ENCODE measurements at regions not wholly inside any gene's neighbourhood (a gene's known extent, or its start where the extent isn't known, plus 50 kb on each side); places are given as distances from the start of the nearest gene placed in this dataset.

DNA sequence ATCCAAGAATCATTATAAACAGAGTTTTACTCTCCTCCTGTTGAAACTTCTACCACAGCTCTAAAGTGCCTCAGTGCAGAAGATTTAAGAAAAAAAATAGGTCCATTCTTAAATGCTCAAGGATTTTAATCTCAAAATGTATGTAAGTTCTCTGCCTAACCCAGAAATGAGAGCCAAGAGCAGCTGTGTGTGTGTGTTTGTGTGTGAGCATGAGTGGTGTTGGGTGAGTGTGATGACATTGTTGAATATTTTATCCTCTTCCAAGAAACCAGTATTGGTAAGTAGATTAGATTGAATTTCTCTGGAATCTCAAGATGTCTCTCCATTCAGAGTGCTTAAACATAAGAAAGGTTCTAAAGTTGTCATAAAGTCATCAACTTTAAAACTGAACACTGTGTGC is 363.6 kb upstream of the NFE2L3 start:
- no peak overlapping the region for H3K4me3 ChIP-seq (ENCODE audit: low read length)
- H3K27me3 ChIP-seq (ENCODE audit: control insufficient read depth, insufficient read depth) = no peaks in the 10 kb centered on the region
- H3K4me1 ChIP-seq (ENCODE audit: control insufficient read depth, insufficient read depth, low read length) = peaks cover 2% of the 10 kb centered on the region
- no peak overlapping the region for H3K27ac ChIP-seq (ENCODE audit: low read length)
- intact Hi-C loops (cut with DNase I) = no loop called here
- no peak for DNase-seq
- no peaks in the 10 kb centered on the region for H3K9me3 ChIP-seq (ENCODE audit: control insufficient read depth, low read length)
- no peak for ATAC-seq

DNA sequence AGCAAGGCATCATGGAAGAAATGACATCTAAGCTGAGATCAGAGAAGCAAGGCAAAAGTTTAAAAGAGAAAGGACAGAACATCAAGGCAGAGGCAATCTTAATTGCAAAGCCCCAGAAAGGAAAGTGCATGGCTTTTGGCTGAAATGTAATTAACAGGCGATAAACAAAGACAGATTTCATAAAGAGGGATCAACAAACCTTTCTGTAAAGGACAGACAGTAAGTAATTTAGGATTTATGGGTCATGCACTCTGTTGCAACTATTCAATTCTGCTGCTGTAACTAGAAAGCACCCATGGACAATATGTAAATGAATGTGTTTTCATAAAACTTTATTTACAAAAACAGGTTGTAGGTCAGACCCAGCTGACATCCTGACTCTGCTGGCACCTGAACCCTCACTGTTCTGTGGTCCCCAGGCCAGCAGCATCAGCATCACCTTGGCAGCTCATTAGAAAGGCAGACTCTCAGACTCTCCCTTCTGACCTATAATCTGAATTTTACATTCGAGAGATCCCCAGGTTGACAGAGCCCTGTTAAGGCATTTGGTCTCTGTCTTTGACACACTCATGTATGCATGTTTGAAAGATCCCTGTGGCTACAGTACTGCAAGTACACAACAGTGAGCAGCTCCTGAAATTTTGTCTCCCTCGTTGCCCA is 362.9 kb upstream of the NFE2L3 start:
- ATAC-seq (no peak), DNase-seq (no peak)
- intact Hi-C loops (cut with DNase I) = no loop called here
- 90% methylated on average over 3 of the region's 3 CpGs for WGBS
- no peak overlapping the region for H3K4me3 ChIP-seq (ENCODE audit: low read length)
- peaks cover 2% of the 10 kb centered on the region for H3K4me1 ChIP-seq (ENCODE audit: control insufficient read depth, insufficient read depth, low read length)
- no peak overlapping the region for H3K27ac ChIP-seq (ENCODE audit: low read length)
- H3K27me3 ChIP-seq (ENCODE audit: control insufficient read depth, insufficient read depth) = no peaks in the 10 kb centered on the region
- no peaks in the 10 kb centered on the region for H3K9me3 ChIP-seq (ENCODE audit: control insufficient read depth, low read length)

DNA sequence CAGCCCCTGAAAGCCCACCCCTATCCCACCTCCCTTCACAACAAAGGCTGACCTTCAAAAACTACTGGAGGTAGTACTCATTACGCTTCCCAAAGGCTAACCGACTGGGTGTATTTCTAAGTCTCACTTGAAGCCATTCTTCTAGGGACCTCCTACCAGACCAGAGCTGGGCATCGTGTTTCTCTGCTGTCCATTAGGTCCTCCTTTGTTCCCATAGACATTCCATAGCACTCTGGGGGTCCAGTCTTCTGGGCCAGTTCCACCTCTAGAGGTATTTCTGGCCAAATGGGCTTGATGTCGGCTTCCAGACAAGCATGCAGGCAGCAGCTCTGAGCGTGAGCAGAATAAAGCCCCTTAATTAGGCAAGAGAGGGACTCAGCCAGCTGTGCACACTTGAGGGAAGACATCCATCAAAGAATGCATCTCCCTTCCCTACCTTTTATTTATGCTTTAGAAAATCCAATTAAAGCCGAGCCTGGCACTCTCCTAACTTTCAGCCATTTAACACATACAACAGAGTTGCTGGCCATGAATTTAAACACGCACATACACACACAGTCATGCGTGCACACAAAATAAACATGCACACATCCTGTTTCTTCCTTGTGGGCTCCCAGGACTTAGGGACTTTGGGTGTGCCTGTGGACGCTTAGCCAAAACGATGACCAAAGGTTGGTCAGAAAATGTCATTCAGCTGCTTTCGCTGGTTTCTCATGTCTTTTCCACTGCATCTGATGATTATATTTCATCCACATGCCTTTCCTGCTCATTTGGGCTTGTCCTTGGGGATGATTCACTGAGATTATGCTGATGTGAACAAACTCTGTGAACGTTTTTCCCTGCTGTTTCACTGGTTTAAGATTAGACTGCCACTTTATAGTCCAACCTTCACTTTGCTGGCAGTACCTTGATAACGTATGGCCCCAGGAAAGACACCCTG is 362.0 kb upstream of the NFE2L3 start:
- 79% methylated on average over 13 of the region's 13 CpGs for WGBS
- intact Hi-C loops (cut with DNase I) = no loop called here
- H3K4me1 ChIP-seq (ENCODE audit: control insufficient read depth, insufficient read depth, low read length) = peaks cover 2% of the 10 kb centered on the region
- H3K4me3 ChIP-seq (ENCODE audit: low read length) = no peak overlapping the region
- H3K27ac ChIP-seq (ENCODE audit: low read length) = no peak overlapping the region
- no peak for DNase-seq
- no peak for ATAC-seq
- no peaks in the 10 kb centered on the region for H3K9me3 ChIP-seq (ENCODE audit: control insufficient read depth, low read length)
- H3K27me3 ChIP-seq (ENCODE audit: control insufficient read depth, insufficient read depth) = no peaks in the 10 kb centered on the region

DNA sequence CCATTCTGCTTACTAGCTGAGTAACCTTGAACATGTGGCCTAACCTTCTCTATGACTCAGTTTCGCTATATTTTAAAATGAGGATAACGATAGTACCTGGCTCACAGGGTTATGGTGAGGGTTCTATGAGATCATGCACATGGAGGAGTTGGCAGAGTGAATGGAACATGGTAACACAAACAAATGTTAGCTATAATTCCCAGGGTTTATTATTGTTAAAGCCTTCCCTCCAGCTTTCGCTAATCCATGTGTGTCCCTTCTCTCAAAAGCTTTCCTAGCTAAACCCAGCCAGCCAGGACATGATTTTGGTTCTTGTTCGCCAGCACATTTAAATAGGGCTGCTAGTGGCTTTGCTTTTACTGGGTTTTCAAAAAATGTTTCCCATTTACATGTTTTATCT is 361.0 kb upstream of the NFE2L3 start:
- ATAC-seq (no peak), DNase-seq (no peak)
- intact Hi-C loops (cut with DNase I) = no loop called here
- 67% methylated on average over 4 of the region's 4 CpGs for WGBS
- peaks cover 2% of the 10 kb centered on the region for H3K4me1 ChIP-seq (ENCODE audit: control insufficient read depth, insufficient read depth, low read length)
- H3K27ac ChIP-seq (ENCODE audit: low read length) = no peak overlapping the region
- H3K4me3 ChIP-seq (ENCODE audit: low read length) = no peak overlapping the region
- H3K9me3 ChIP-seq (ENCODE audit: control insufficient read depth, low read length) = no peaks in the 10 kb centered on the region
- no peaks in the 10 kb centered on the region for H3K27me3 ChIP-seq (ENCODE audit: control insufficient read depth, insufficient read depth)

DNA sequence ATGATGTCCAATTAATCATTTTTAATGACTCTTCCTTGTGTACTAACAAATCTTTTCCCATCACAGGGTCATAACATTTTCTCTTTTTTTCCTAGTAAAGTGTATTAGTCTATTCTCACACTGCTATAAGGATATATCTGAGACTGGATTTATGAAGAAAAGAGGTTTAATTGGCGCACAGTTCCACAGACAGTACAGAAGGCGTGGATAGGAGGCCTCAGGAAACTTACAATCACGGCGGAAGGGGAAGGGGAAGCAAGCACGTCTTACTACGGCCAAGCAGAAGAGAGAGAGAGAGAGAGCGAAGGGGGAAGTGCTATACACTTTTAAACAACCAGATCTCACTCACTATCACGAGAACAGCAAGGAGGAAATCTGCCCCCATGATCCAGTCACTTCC is 359.4 kb upstream of the NFE2L3 start:
- no peaks in the 10 kb centered on the region for H3K27me3 ChIP-seq (ENCODE audit: control insufficient read depth, insufficient read depth)
- no peak overlapping the region for H3K4me3 ChIP-seq (ENCODE audit: low read length)
- DNase-seq (no peak), ATAC-seq (no peak)
- intact Hi-C loops (cut with DNase I) = no loop called here
- no peaks in the 10 kb centered on the region for H3K9me3 ChIP-seq (ENCODE audit: control insufficient read depth, low read length)
- H3K4me1 ChIP-seq (ENCODE audit: control insufficient read depth, insufficient read depth, low read length) = peaks cover 2% of the 10 kb centered on the region
- no peak overlapping the region for H3K27ac ChIP-seq (ENCODE audit: low read length)
- 75% methylated on average over 8 of the region's 8 CpGs for WGBS

DNA sequence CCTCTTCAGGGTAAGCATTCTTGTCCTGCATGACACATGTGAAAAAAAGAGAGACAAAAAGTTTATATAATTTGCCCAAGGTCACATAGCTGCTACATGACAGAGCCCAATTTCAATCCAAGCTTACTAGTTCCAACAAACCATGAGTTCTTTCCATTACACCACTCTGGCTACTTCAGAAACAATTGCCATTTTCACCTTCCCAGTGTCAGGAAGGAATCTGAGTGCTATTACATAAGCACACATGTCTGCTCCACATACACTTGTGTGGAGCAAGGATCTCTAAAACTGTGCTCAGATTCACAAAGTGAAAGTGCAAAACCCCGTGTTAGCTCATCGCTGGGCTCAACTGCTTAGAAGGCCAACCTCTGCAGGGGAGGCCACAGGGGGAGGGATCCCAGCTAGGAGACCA is 356.2 kb upstream of the NFE2L3 start:
- Histone ChIP-seq H3K27ac (ENCODE audit: low read length) (no peak overlapping the region), H3K9me3 (ENCODE audit: control insufficient read depth, low read length) (no peaks in the 10 kb centered on the region), H3K4me1 (ENCODE audit: control insufficient read depth, insufficient read depth, low read length) (no peaks in the 10 kb centered on the region), H3K27me3 (ENCODE audit: control insufficient read depth, insufficient read depth) (no peaks in the 10 kb centered on the region), H3K4me3 (ENCODE audit: low read length) (no peak overlapping the region)
- DNase-seq (no peak), ATAC-seq (peak; percentile 36 to 67)
- intact Hi-C loops (cut with DNase I) = no loop called here
- WGBS = 69% methylated on average over 2 of the region's 2 CpGs

DNA sequence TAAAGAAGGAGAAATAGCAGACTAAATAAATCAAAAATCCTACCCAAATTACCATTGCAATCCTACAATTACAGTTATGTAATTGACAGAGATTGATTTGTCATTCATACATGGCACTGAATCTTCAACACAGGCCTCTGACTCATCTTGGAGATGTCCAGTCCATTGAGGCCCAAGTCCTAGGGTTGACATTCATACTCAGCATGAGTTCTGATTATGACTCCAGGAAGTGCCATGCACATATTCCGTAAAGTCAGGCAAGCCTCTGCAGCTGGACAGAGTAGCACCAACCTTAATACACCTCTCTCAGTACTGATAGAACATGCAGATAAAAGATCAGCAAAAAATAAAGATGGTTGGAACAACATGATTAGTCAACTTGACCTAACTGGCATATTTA is 353.7 kb upstream of the NFE2L3 start:
- Histone ChIP-seq H3K4me3 (ENCODE audit: low read length) (no peak overlapping the region), H3K27me3 (ENCODE audit: control insufficient read depth, insufficient read depth) (no peaks in the 10 kb centered on the region), H3K9me3 (ENCODE audit: control insufficient read depth, low read length) (no peaks in the 10 kb centered on the region), H3K4me1 (ENCODE audit: control insufficient read depth, insufficient read depth, low read length) (no peaks in the 10 kb centered on the region), H3K27ac (ENCODE audit: low read length) (no peak overlapping the region)
- intact Hi-C loops (cut with DNase I) = no loop called here
- WGBS = 97% methylated on average over 1 of the region's 1 CpG
- DNase-seq = no peak
- no peak for ATAC-seq

DNA sequence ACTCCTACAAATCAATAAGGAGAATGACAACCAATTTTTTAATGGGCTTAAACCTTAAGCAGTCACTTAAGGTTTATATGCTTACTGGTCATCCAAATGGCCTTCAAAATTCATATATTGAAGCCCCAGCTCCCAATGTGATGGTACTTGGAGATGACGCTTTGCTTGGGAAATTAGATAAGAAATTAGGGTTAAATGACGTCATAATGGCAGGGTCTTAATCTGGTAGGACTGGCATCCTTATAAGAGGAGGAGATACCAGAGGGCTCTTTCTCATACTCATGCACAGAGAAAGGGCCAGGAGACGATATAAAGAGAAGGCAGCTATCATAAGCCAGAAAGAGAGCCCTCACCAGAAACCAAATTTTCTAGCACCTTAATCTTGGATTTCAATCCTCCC is 350.8 kb upstream of the NFE2L3 start:
- no peak overlapping the region for H3K4me3 ChIP-seq (ENCODE audit: low read length)
- H3K27ac ChIP-seq (ENCODE audit: low read length) = no peak overlapping the region
- intact Hi-C loops (cut with DNase I) = no loop called here
- 94% methylated on average over 3 of the region's 3 CpGs for WGBS
- no peak for DNase-seq
- H3K27me3 ChIP-seq (ENCODE audit: control insufficient read depth, insufficient read depth) = no peaks in the 10 kb centered on the region
- no peak for ATAC-seq
- H3K9me3 ChIP-seq (ENCODE audit: control insufficient read depth, low read length) = no peaks in the 10 kb centered on the region
- H3K4me1 ChIP-seq (ENCODE audit: control insufficient read depth, insufficient read depth, low read length) = peaks cover 1% of the 10 kb centered on the region

DNA sequence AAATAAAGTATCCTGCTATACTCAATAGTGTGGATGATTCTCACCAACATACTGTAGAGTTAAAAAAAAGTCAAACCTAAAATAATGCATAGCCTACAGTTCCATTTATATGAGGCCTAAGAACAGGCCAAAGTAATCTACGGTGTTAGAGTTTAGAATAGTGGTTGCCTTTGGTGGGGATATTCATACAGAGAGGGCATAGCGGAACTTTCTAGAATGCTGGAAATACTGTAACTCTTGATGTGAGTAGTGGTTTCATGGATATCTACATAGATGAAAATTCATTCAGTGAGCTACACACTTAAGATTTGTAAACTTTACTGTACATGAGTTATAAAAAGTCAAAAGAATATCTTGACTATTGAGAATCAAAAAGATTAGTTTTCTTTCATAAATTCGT is 349.9 kb upstream of the NFE2L3 start:
- H3K27me3 ChIP-seq (ENCODE audit: control insufficient read depth, insufficient read depth) = no peaks in the 10 kb centered on the region
- no peak for DNase-seq
- no peaks in the 10 kb centered on the region for H3K9me3 ChIP-seq (ENCODE audit: control insufficient read depth, low read length)
- intact Hi-C loops (cut with DNase I) = no loop called here
- no peak overlapping the region for H3K4me3 ChIP-seq (ENCODE audit: low read length)
- no peak overlapping the region for H3K27ac ChIP-seq (ENCODE audit: low read length)
- 77% methylated on average over 3 of the region's 3 CpGs for WGBS
- H3K4me1 ChIP-seq (ENCODE audit: control insufficient read depth, insufficient read depth, low read length) = peaks cover 1% of the 10 kb centered on the region
- ATAC-seq = no peak

DNA sequence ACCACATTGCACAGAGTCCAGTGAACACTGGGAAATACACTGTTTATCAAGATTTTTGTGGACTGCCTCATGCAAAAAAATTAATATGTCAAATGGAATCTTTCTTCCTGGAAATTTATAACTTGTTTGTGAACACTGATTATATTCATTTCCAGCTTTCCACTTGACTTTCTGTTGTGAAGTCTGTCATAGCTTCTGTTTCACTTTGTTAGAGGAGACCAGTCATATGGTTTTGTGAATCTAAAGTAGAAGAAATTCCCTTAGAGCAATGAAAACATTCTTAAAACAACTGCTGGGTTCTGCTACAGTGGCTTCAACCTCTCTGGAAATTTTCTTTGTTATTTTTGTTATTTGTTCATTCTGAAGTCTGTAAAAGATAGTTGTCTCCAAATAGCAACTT is 349.5 kb upstream of the NFE2L3 start:
- ATAC-seq (no peak), DNase-seq (no peak)
- no peak overlapping the region for H3K27ac ChIP-seq (ENCODE audit: low read length)
- no peak overlapping the region for H3K4me3 ChIP-seq (ENCODE audit: low read length)
- H3K27me3 ChIP-seq (ENCODE audit: control insufficient read depth, insufficient read depth) = no peaks in the 10 kb centered on the region
- peaks cover 1% of the 10 kb centered on the region for H3K4me1 ChIP-seq (ENCODE audit: control insufficient read depth, insufficient read depth, low read length)
- H3K9me3 ChIP-seq (ENCODE audit: control insufficient read depth, low read length) = no peaks in the 10 kb centered on the region
- intact Hi-C loops (cut with DNase I) = no loop called here

DNA sequence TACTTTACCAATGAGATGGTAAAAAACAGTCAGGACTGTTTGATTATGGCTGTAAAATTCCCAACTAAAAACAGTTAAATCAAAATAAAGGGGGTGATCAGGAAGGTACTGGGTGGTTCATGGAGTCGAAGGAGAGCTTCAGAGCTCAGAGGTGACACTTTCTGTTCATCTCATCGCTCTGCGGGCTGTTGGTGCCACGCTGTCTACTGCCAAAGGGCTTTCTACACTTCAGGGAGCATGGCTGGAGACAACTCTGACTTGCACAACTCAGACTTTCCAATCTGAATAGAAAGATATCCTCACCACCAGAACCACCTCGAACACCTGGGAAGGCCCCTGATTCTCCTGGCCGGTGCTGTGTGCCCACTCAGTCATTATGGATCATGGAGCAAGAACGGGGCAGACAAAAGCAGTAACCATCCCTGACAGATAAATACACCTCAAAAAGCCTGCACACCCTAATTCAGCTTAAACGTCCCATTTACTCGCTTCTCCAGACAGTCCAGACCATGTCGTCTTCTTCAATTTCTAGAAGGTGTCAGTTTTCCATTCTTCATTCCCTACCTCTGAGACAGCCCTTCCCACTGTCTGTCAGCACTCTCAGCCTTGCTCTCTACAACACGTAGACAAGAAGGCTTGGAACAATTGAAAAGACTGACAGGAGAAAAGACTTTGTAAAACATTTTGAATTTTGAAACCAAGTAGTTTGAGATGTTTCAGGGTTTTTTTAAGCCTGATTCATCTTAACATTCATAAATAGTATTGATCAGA is 348.7 kb upstream of the NFE2L3 start:
- Histone ChIP-seq H3K4me1 (ENCODE audit: control insufficient read depth, insufficient read depth, low read length) (peaks cover 1% of the 10 kb centered on the region), H3K9me3 (ENCODE audit: control insufficient read depth, low read length) (no peaks in the 10 kb centered on the region), H3K4me3 (ENCODE audit: low read length) (no peak overlapping the region), H3K27ac (ENCODE audit: low read length) (no peak overlapping the region), H3K27me3 (ENCODE audit: control insufficient read depth, insufficient read depth) (no peaks in the 10 kb centered on the region)
- ATAC-seq (peak; percentile 48 to 69), DNase-seq (no peak)
- WGBS = 69% methylated on average over 11 of the region's 11 CpGs
- intact Hi-C loops (cut with DNase I) = no loop called here

Measured in right cardiac atrium (tissue), 5 donors.